ENCODE measurements at regions not wholly inside any gene's neighbourhood (a gene's known extent, or its start where the extent isn't known, plus 50 kb on each side); places are given as distances from the start of the nearest gene placed in this dataset.
A peak's percentile ranks its signal among the peaks of the same experiment; 100 is the strongest.
"Not testable (repeated sequence)": the region's sequence is repeated elsewhere in the genome, so short reads cannot be mapped to it uniquely, and the experiment has no call there.

- Histone ChIP-seq H3K36me3 (ENCODE audit: control insufficient read depth in 4 of 4, insufficient read depth in 4 of 4, low read length in 3 of 4) (no peaks in the 10 kb centered on the region), H3K27me3 (replicated peaks in 2 of 5; ENCODE audit: control insufficient read depth in 4 of 5, insufficient read depth in 5 of 5, low read length in 4 of 5) (no peaks in the 10 kb centered on the region), H3K4me1 (ENCODE audit: control extremely low read depth in 1 of 4, control insufficient read depth in 4 of 4, insufficient read depth in 4 of 4, low read length in 3 of 4) (peaks cover 0 to 7% (median 2%) of the 10 kb centered on the region in 4 experiments), H3K27ac (ENCODE audit: insufficient read depth in 1 of 2, low read depth in 1 of 2, low read length in 2 of 2, poor library complexity in 1 of 2, severe bottlenecking in 2 of 2) (no peak overlapping the region), H3K4me3 (ENCODE audit: control insufficient read depth in 1 of 7, extremely low read depth in 1 of 7, insufficient read depth in 4 of 7, low read depth in 2 of 7, low read length in 6 of 7) (no peak overlapping the region), H3K9me3 (ENCODE audit: control extremely low read depth in 1 of 5, control insufficient read depth in 4 of 5, insufficient read depth in 2 of 5, low read depth in 1 of 5, low read length in 4 of 5) (no peaks in the 10 kb centered on the region)
- WGBS (ENCODE audit: insufficient coverage) = 82% methylated on average over 12 of the region's 12 CpGs
- ChIA-PET POLR2A (interaction anchor here (0.6 to 0.7 kb wide), 4 partner anchors 10 to 172 kb away, joined by 3 to 7 read pairs (median 5); no protein-coding TSS in a partner anchor), CTCF (interaction anchor here (0.7 to 1.2 kb wide), 3 partner anchors 8 to 56 kb away, joined by 3 to 4 read pairs (median 3); no protein-coding TSS in a partner anchor)
- no peak for DNase-seq
Observed at GRCh38 chr20:53763707-53764414, 170.2 kb upstream of the ZNF217 start.

- H3K9me3 ChIP-seq (ENCODE audit: control extremely low read depth in 1 of 5, control insufficient read depth in 4 of 5, insufficient read depth in 2 of 5, low read depth in 1 of 5, low read length in 4 of 5); H3K4me1 ChIP-seq (ENCODE audit: control extremely low read depth in 1 of 4, control insufficient read depth in 4 of 4, insufficient read depth in 4 of 4, low read length in 3 of 4); H3K4me3 ChIP-seq (ENCODE audit: control insufficient read depth in 1 of 7, extremely low read depth in 1 of 7, insufficient read depth in 4 of 7, low read depth in 2 of 7, low read length in 6 of 7); POLR2A ChIA-PET; H3K27ac ChIP-seq (ENCODE audit: insufficient read depth in 1 of 2, low read depth in 1 of 2, low read length in 2 of 2, poor library complexity in 1 of 2, severe bottlenecking in 2 of 2); DNase-seq; H3K27me3 ChIP-seq (replicated peaks in 2 of 5; ENCODE audit: control insufficient read depth in 4 of 5, insufficient read depth in 5 of 5, low read length in 4 of 5); H3K36me3 ChIP-seq (ENCODE audit: control insufficient read depth in 4 of 4, insufficient read depth in 4 of 4, low read length in 3 of 4): not testable (repeated sequence)
- WGBS (ENCODE audit: insufficient coverage) = 97% methylated on average over 9 of the region's 11 CpGs
- CTCF ChIA-PET = interaction anchor here (0.8 kb wide), 1 partner anchor 9 kb away, joined by 3 read pairs; no protein-coding TSS in a partner anchor
Observed at GRCh38 chr20:53762423-53762798, 168.8 kb upstream of the ZNF217 start.

- POLR2A ChIA-PET = no interaction called here
- no peak for DNase-seq
- Histone ChIP-seq H3K27ac (ENCODE audit: insufficient read depth in 1 of 2, low read depth in 1 of 2, low read length in 2 of 2, poor library complexity in 1 of 2, severe bottlenecking in 2 of 2) (no peak overlapping the region), H3K4me1 (ENCODE audit: control extremely low read depth in 1 of 4, control insufficient read depth in 4 of 4, insufficient read depth in 4 of 4, low read length in 3 of 4) (peaks cover 0 to 19% (median under 1%) of the 10 kb centered on the region in 4 experiments), H3K4me3 (ENCODE audit: control insufficient read depth in 1 of 7, extremely low read depth in 1 of 7, insufficient read depth in 4 of 7, low read depth in 2 of 7, low read length in 6 of 7) (no peak overlapping the region), H3K27me3 (replicated peaks in 2 of 5; ENCODE audit: control insufficient read depth in 4 of 5, insufficient read depth in 5 of 5, low read length in 4 of 5) (no peaks in the 10 kb centered on the region), H3K9me3 (ENCODE audit: control extremely low read depth in 1 of 5, control insufficient read depth in 4 of 5, insufficient read depth in 2 of 5, low read depth in 1 of 5, low read length in 4 of 5) (no peaks in the 10 kb centered on the region), H3K36me3 (ENCODE audit: control insufficient read depth in 4 of 4, insufficient read depth in 4 of 4, low read length in 3 of 4) (no peaks in the 10 kb centered on the region)
- 78% methylated on average over 2 of the region's 4 CpGs for WGBS (ENCODE audit: insufficient coverage)
- CTCF ChIA-PET = no interaction called here
Observed at GRCh38 chr20:53760025-53760441, 166.4 kb upstream of the ZNF217 start.

- POLR2A ChIA-PET = interaction anchor here (0.8 kb wide), 1 partner anchor 90 kb away, joined by 5 read pairs; no protein-coding TSS in a partner anchor
- H3K27ac ChIP-seq (ENCODE audit: insufficient read depth in 1 of 2, low read depth in 1 of 2, low read length in 2 of 2, poor library complexity in 1 of 2, severe bottlenecking in 2 of 2) = no peak overlapping the region
- no peak overlapping the region for H3K4me3 ChIP-seq (ENCODE audit: control insufficient read depth in 1 of 7, extremely low read depth in 1 of 7, insufficient read depth in 4 of 7, low read depth in 2 of 7, low read length in 6 of 7)
- DNase-seq = no peak
- WGBS (ENCODE audit: insufficient coverage) = 94% methylated on average over 17 of the region's 18 CpGs
- H3K36me3 ChIP-seq (ENCODE audit: control insufficient read depth in 4 of 4, insufficient read depth in 4 of 4, low read length in 3 of 4) = no peaks in the 10 kb centered on the region
- peaks cover 9 to 43% (median 13%) of the 10 kb centered on the region in 4 experiments for H3K4me1 ChIP-seq (ENCODE audit: control extremely low read depth in 1 of 4, control insufficient read depth in 4 of 4, insufficient read depth in 4 of 4, low read length in 3 of 4)
- no peaks in the 10 kb centered on the region for H3K9me3 ChIP-seq (ENCODE audit: control extremely low read depth in 1 of 5, control insufficient read depth in 4 of 5, insufficient read depth in 2 of 5, low read depth in 1 of 5, low read length in 4 of 5)
- CTCF ChIA-PET = no interaction called here
- no peaks in the 10 kb centered on the region for H3K27me3 ChIP-seq (replicated peaks in 2 of 5; ENCODE audit: control insufficient read depth in 4 of 5, insufficient read depth in 5 of 5, low read length in 4 of 5)
Observed at GRCh38 chr20:53757472-53757913, 163.9 kb upstream of the ZNF217 start.

GRCh38 chr20:53755733-53756531, 162.3 kb upstream of the ZNF217 start:
- POLR2A ChIA-PET = no interaction called here
- 97% methylated on average over 3 of the region's 8 CpGs for WGBS (ENCODE audit: insufficient coverage)

GRCh38 chr20:53753880-53754459, 160.3 kb upstream of the ZNF217 start:
- WGBS (ENCODE audit: insufficient coverage) = no CpG with 5 or more reads among the region's 2 CpGs
- DNase-seq = no peak
- no peaks in the 10 kb centered on the region for H3K9me3 ChIP-seq (ENCODE audit: control extremely low read depth in 1 of 5, control insufficient read depth in 4 of 5, insufficient read depth in 2 of 5, low read depth in 1 of 5, low read length in 4 of 5)
- H3K27me3 ChIP-seq (replicated peaks in 2 of 5; ENCODE audit: control insufficient read depth in 4 of 5, insufficient read depth in 5 of 5, low read length in 4 of 5) = no peaks in the 10 kb centered on the region
- H3K4me1 ChIP-seq (ENCODE audit: control extremely low read depth in 1 of 4, control insufficient read depth in 4 of 4, insufficient read depth in 4 of 4, low read length in 3 of 4) = peaks cover 13 to 74% (median 31%) of the 10 kb centered on the region in 4 experiments
- H3K36me3 ChIP-seq (ENCODE audit: control insufficient read depth in 4 of 4, insufficient read depth in 4 of 4, low read length in 3 of 4) = no peaks in the 10 kb centered on the region
- H3K27ac ChIP-seq (ENCODE audit: insufficient read depth in 1 of 2, low read depth in 1 of 2, low read length in 2 of 2, poor library complexity in 1 of 2, severe bottlenecking in 2 of 2) = peak overlapping the region in 1 of 2 experiments; percentile 80
- POLR2A ChIA-PET = interaction anchor here (0.6 kb wide), 1 partner anchor 10 kb away, joined by 4 read pairs; no protein-coding TSS in a partner anchor
- H3K4me3 ChIP-seq (ENCODE audit: control insufficient read depth in 1 of 7, extremely low read depth in 1 of 7, insufficient read depth in 4 of 7, low read depth in 2 of 7, low read length in 6 of 7) = peak overlapping the region in 2 of 7 experiments; percentile 25 to 42
- CTCF ChIA-PET = interaction anchor here (0.6 to 1.8 kb wide), 4 partner anchors 12 to 186 kb away, joined by 3 to 4 read pairs (median 4); no protein-coding TSS in a partner anchor

More at GRCh38 chr20:53755733-53756531, 162.3 kb upstream of the ZNF217 start:
- no peaks in the 10 kb centered on the region for H3K36me3 ChIP-seq (ENCODE audit: control insufficient read depth in 4 of 4, insufficient read depth in 4 of 4, low read length in 3 of 4)
- H3K9me3 ChIP-seq (ENCODE audit: control extremely low read depth in 1 of 5, control insufficient read depth in 4 of 5, insufficient read depth in 2 of 5, low read depth in 1 of 5, low read length in 4 of 5) = no peaks in the 10 kb centered on the region
- no peak for DNase-seq
- no peaks in the 10 kb centered on the region for H3K27me3 ChIP-seq (replicated peaks in 2 of 5; ENCODE audit: control insufficient read depth in 4 of 5, insufficient read depth in 5 of 5, low read length in 4 of 5)
- H3K27ac ChIP-seq (ENCODE audit: insufficient read depth in 1 of 2, low read depth in 1 of 2, low read length in 2 of 2, poor library complexity in 1 of 2, severe bottlenecking in 2 of 2) = no peak overlapping the region
- no peak overlapping the region for H3K4me3 ChIP-seq (ENCODE audit: control insufficient read depth in 1 of 7, extremely low read depth in 1 of 7, insufficient read depth in 4 of 7, low read depth in 2 of 7, low read length in 6 of 7)
- CTCF ChIA-PET = interaction anchor here (0.6 to 1.0 kb wide), 2 partner anchors 8 to 54 kb away, joined by 3 read pairs; no protein-coding TSS in a partner anchor
- peaks cover 10 to 58% (median 27%) of the 10 kb centered on the region in 4 experiments for H3K4me1 ChIP-seq (ENCODE audit: control extremely low read depth in 1 of 4, control insufficient read depth in 4 of 4, insufficient read depth in 4 of 4, low read length in 3 of 4)
